ENCODE measurements at regions not wholly inside any gene's neighbourhood (a gene's known extent, or its start where the extent isn't known, plus 50 kb on each side); places are given as distances from the start of the nearest gene placed in this dataset.

- TF ChIP-seq CTCF (IDR thresholded peaks at IDR 0.05; ENCODE audit: extremely low read depth in 1 of 2, insufficient read depth in 1 of 2, low read depth in 1 of 2, low read length in 2 of 2) = no peak
- TF ChIP-seq POLR2AphosphoS5 (IDR thresholded peaks at IDR 0.05; ENCODE audit: insufficient read depth, low read depth, low read length) = no peak
- TF ChIP-seq POLR2A (IDR thresholded peaks at IDR 0.05; ENCODE audit: low read depth, low read length) = no peak
- no peak for TF ChIP-seq FOS (IDR thresholded peaks at IDR 0.05; ENCODE audit: borderline replicate concordance, insufficient read depth, low read length)
- no peak for TF ChIP-seq JUN (IDR thresholded peaks at IDR 0.05; ENCODE audit: borderline replicate concordance, insufficient read depth, insufficient read length, low read depth)
Observed at GRCh38 chr12:107465625-107466024, 220.0 kb upstream of the PWP1 start.
